ENCODE measurements at regions not wholly inside any gene's neighbourhood (a gene's known extent, or its start where the extent isn't known, plus 50 kb on each side); places are given as distances from the start of the nearest gene placed in this dataset.

DNA sequence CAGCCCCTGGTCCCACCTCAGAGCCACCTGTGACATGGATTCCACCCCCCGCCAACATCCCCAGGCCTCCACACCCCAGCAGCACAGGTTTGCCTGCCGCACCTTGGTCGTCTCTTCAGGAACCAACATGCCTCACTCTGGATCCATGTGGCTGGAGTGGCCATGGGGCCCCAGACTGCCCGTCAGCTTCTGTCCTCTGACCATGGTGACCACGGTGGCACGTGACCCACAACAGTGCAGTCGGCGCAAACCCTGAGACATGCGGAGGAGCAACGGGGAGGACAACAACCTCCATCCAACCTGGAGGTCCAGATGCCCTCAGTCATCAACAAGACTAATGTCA is 85.6 kb downstream of the ANKRD60 start:
- intact Hi-C loops (cut with DNase I; ENCODE audit: low total_unique reads) = no loop called here
- TF ChIP-seq POLR2A (IDR thresholded peaks at IDR 0.05) = no peak
- TF ChIP-seq, protein P1, sequence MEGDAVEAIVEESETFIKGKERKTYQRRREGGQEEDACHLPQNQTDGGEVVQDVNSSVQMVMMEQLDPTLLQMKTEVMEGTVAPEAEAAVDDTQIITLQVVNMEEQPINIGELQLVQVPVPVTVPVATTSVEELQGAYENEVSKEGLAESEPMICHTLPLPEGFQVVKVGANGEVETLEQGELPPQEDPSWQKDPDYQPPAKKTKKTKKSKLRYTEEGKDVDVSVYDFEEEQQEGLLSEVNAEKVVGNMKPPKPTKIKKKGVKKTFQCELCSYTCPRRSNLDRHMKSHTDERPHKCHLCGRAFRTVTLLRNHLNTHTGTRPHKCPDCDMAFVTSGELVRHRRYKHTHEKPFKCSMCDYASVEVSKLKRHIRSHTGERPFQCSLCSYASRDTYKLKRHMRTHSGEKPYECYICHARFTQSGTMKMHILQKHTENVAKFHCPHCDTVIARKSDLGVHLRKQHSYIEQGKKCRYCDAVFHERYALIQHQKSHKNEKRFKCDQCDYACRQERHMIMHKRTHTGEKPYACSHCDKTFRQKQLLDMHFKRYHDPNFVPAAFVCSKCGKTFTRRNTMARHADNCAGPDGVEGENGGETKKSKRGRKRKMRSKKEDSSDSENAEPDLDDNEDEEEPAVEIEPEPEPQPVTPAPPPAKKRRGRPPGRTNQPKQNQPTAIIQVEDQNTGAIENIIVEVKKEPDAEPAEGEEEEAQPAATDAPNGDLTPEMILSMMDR (IDR thresholded peaks at IDR 0.05) = no peak

DNA sequence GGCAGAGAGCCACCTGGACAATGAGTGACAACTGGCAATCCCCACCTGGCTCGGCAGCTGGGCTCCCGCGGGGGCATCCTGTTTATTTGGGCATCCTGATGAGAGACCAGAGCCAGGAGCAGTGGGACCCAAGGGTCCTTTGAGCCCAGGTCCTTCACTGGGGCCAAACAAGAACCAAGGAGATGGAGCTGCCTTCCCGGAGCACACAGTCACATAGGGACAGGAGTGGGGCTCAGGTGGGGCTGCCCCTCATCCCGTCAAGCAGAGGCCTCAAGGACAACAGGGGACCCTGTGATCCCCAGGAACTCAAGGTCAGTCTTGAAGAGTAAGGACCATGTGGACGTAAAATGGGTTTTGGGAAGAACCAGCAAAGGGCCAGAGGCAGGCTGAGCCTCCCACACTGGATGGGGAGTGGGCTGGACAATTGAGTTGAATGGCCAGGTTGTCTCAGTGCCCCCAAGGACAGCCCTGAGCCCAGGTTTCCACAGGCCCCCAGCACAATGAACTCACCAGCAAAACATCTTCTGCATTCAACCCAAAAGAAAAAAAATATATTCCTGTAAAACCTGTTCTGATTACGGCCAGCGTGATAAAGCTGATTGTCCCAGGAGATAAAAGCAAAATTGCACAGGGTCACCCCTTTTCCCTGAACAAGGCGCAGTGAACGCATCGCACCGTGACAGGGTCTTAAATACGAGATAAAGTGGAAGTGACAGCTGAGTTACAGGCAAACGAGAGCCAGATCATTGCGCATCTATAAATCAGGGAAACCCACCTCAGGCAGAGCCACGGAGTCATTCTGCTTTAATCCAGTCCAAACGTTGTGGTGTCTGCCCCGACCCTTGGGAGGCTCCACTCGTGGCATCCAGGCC is 86.2 kb downstream of the ANKRD60 start:
- TF ChIP-seq, protein P1 (IDR thresholded peaks at IDR 0.05) = no peak
- TF ChIP-seq POLR2A (IDR thresholded peaks at IDR 0.05) = no peak
- intact Hi-C loops (cut with DNase I; ENCODE audit: low total_unique reads) = no loop called here
- Histone ChIP-seq H3K4me3 (no peak overlapping the region), H3K9me3 (no peaks in the 10 kb centered on the region), H3K27ac (no peak overlapping the region), H3K27me3 (no peaks in the 10 kb centered on the region), H3K4me1 (no peaks in the 10 kb centered on the region), H3K36me3 (no peaks in the 10 kb centered on the region)
- no peak for DNase-seq

More for the DNA sequence above, 85.6 kb downstream of the ANKRD60 start:
- Histone ChIP-seq H3K9me3 (no peaks in the 10 kb centered on the region), H3K4me1 (no peaks in the 10 kb centered on the region), H3K36me3 (no peaks in the 10 kb centered on the region), H3K27ac (no peak overlapping the region), H3K4me3 (no peak overlapping the region), H3K27me3 (no peaks in the 10 kb centered on the region)
- no peak for DNase-seq

DNA sequence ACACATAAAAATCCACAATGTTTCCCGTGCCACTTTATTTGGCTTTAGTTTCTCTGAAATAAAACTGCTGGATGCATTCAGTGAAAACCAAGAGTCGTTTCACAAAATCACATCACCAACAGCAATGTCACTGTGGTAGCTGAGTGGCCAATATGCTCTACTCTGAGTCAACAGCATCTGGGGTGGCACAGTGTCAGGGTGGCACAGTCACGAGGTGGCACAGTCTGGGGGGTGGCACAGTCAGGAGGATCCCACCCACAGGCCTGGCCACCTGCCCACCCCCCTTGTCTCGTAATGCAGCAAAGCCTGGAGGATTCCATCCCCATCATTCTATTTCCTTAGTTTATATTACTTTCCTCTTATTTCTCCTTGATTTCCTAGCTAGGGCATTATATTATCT is 87.0 kb downstream of the ANKRD60 start:
- Histone ChIP-seq H3K27me3 (no peaks in the 10 kb centered on the region), H3K9me3 (no peaks in the 10 kb centered on the region), H3K27ac (no peak overlapping the region), H3K4me1 (no peaks in the 10 kb centered on the region), H3K4me3 (no peak overlapping the region), H3K36me3 (no peaks in the 10 kb centered on the region)
- intact Hi-C loops (cut with DNase I; ENCODE audit: low total_unique reads) = no loop called here
- DNase-seq = no peak
- no peak for TF ChIP-seq POLR2A (IDR thresholded peaks at IDR 0.05)
- TF ChIP-seq, protein P1 (IDR thresholded peaks at IDR 0.05) = no peak

DNA sequence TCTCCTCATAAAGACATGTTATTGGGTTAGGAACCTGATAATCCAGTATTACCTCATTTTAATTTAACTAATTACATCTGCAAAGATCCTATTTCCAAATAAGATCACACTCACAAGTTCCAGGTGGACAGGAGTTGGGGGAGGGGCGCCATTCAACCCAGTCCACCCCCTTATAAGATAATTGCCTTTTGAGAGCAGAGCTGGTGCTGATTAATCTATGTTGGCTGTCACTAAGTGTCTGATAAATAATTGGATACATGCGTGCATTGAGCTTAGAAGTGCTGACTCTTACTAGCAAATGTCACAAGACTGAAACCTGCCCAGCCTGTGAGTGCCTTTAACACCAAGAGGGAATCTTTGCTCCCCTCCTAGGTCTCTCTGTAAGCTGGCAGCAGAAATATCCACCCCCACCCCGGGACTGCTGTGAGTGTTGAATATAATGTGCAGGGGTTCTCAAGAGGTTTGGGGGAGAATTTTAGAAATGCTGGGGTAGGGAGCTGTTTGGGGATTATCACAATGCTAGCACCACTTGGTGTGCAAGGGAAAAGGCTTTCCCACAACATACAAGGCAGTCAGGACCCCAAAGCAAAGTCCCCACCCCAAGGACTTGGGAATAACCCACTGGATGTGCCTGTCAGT is 87.5 kb downstream of the ANKRD60 start:
- DNase-seq = no peak
- Histone ChIP-seq H3K4me3 (no peak overlapping the region), H3K27me3 (no peaks in the 10 kb centered on the region), H3K36me3 (no peaks in the 10 kb centered on the region), H3K4me1 (no peaks in the 10 kb centered on the region), H3K9me3 (no peaks in the 10 kb centered on the region), H3K27ac (no peak overlapping the region)
- TF ChIP-seq, protein P1 (IDR thresholded peaks at IDR 0.05) = no peak
- TF ChIP-seq POLR2A (IDR thresholded peaks at IDR 0.05) = no peak
- intact Hi-C loops (cut with DNase I; ENCODE audit: low total_unique reads) = no loop called here

All from uterus (tissue), 3 donors.